Osteoblast (primary cell): ENCODE measurements at regions not wholly inside any gene's neighbourhood (a gene's known extent, or its start where the extent isn't known, plus 50 kb on each side); places are given as distances from the start of the nearest gene placed in this dataset.
"Not testable (repeated sequence)": the region's sequence is repeated elsewhere in the genome, so short reads cannot be mapped to it uniquely, and the experiment has no call there.

Experiments used
- DNase-seq: peaks from one replicate; pipeline ENCODE4 v3.0.0; 2011; ENCODE audit warnings: low spot score, mixed read lengths; ENCODE audit not compliant: insufficient read length; ENCODE audit errors: missing footprints
- H2AFZ ChIP-seq: 2 replicates; pipeline ENCODE4 v1.6.0; 2011; ENCODE audit warnings: mild to moderate bottlenecking, low read length
- H3K27ac ChIP-seq: 2 replicates; pipeline ENCODE4 v1.5.1; 2011; ENCODE audit warnings: mild to moderate bottlenecking, low read depth, low read length, moderate library complexity
- H3K27me3 ChIP-seq: 2 replicates; pipeline ENCODE4 v1.6.0; 2012; ENCODE audit warnings: mild to moderate bottlenecking, control low read depth, inconsistent platforms, low read length, moderate library complexity; ENCODE audit not compliant: insufficient read depth
- H3K36me3 ChIP-seq: 2 replicates; pipeline ENCODE4 v1.5.1; 2011; ENCODE audit warnings: mild to moderate bottlenecking, low read length, control low read depth, moderate library complexity; ENCODE audit not compliant: insufficient read depth
- H3K4me1 ChIP-seq: 2 replicates; pipeline ENCODE4 v1.5.1; 2011; ENCODE audit warnings: mild to moderate bottlenecking, low read length, control low read depth, moderate library complexity; ENCODE audit not compliant: insufficient read depth
- H3K4me2 ChIP-seq: 2 replicates; pipeline ENCODE4 v1.6.0; 2011; ENCODE audit warnings: mild to moderate bottlenecking, low read length; ENCODE audit not compliant: insufficient read depth
- H3K4me3 ChIP-seq: fragments of 200-600 bp; sonication (generic); 3 replicates; pipeline ENCODE4 v1.5.1; 2012; ENCODE audit warnings: mild to moderate bottlenecking, low read length, inconsistent platforms; ENCODE audit not compliant: insufficient read depth
- H3K79me2 ChIP-seq: 2 replicates; pipeline ENCODE4 v1.6.0; 2012; ENCODE audit warnings: mild to moderate bottlenecking, low read length, control low read depth, inconsistent platforms; ENCODE audit not compliant: insufficient read depth
- H3K9me3 ChIP-seq: 2 replicates; pipeline ENCODE4 v1.5.1; 2011; ENCODE audit warnings: low read depth, low read length, control low read depth
- H4K20me1 ChIP-seq: 2 replicates; pipeline ENCODE4 v1.6.0; 2012; ENCODE audit warnings: mild to moderate bottlenecking, low read length, control low read depth; ENCODE audit not compliant: insufficient read depth
- CTCF ChIP-seq: IDR thresholded peaks from 2 replicates; pipeline ENCODE4 v1.5.1; 2011; ENCODE audit warnings: mild to moderate bottlenecking, low read depth, low read length, moderate library complexity; ENCODE audit errors: extremely low read depth

- Histone ChIP-seq H3K27me3 (no peaks in the 10 kb centered on the region), H3K4me1 (peaks cover 44% of the 10 kb centered on the region), H2AFZ (peak overlapping the region; percentile 64), H3K36me3 (no peaks in the 10 kb centered on the region), H3K79me2 (no peaks in the 10 kb centered on the region), H3K4me2 (no peak overlapping the region), H3K4me3 (no peak overlapping the region), H3K27ac (peak overlapping the region; percentile 80), H4K20me1 (no peaks in the 10 kb centered on the region), H3K9me3 (no peaks in the 10 kb centered on the region)
- DNase-seq = peak; percentile 64
- no peak for TF ChIP-seq CTCF
Measured at GRCh38 chr3:27554706-27555105, 70.5 kb upstream of the SLC4A7 start.

DNA sequence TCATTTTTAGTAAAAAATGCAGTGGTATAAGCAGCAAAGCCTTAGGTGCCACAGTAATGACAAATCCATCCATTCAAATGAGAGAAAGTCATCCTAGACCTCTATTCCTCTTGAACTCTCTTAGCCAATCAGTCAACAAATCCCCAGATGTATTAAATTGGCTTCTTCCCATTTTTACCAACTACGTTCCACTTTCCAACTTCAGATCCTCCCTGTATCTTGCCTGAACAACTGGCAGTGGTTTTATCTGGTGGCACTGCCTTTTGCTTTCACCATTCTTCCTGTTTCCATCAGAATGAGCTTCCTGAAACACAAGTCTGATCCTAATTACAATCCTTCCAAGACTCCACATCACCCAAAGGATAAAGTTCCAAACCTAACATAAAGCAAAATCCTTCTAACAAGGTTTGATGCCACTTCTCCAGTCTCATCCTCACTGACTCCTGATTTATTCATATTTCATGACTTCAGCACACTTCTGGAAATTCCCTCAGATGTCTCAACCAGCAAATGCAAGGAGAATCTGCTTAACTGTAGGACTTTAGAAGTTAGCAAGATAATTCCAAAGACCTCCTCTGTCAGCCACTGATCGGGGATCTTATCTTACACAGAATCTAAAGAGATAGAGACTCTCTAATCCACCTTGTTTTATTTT is 69.8 kb upstream of the SLC4A7 start:
- no peak for TF ChIP-seq CTCF
- peak overlapping the region; percentile 80 for H3K27ac ChIP-seq
- H3K4me3 ChIP-seq = no peak overlapping the region
- no peaks in the 10 kb centered on the region for H3K9me3 ChIP-seq
- no peaks in the 10 kb centered on the region for H3K79me2 ChIP-seq
- H2AFZ ChIP-seq = peak overlapping the region; percentile 64
- no peaks in the 10 kb centered on the region for H3K36me3 ChIP-seq
- no peak overlapping the region for H3K4me2 ChIP-seq
- DNase-seq = no peak
- H3K27me3 ChIP-seq = no peaks in the 10 kb centered on the region
- H4K20me1 ChIP-seq = no peaks in the 10 kb centered on the region
- H3K4me1 ChIP-seq = peaks cover 39% of the 10 kb centered on the region

DNA sequence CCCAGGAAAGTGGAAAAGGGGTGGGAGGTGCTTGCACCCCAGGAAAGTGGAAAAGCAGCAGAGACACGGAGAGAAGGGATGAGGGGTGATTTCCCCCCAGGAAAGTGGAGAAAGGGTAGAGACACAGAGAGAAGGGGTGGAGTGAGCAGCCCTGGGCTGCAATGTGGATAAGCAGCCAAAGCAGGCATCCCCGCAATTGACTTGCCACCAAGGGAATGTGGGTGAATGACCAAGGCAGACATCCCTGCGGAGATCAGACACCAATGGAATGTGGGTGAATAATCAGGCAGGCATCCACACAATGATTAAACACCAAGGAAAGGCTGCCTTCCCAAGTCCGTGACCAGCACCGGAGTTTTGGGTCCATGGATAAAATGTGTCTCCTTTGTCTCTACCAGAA is 68.5 kb upstream of the SLC4A7 start:
- not testable (repeated sequence) for H3K36me3 ChIP-seq, DNase-seq, H3K4me3 ChIP-seq, H3K27me3 ChIP-seq, H3K79me2 ChIP-seq, H4K20me1 ChIP-seq, H3K9me3 ChIP-seq
- Histone ChIP-seq H3K4me2 (peak overlapping the region; percentile 40), H3K4me1 (peaks cover 39% of the 10 kb centered on the region), H3K27ac (peak overlapping the region; percentile 80), H2AFZ (peak overlapping the region; percentile 31)

- not testable (repeated sequence) for H3K4me2 ChIP-seq, H3K27me3 ChIP-seq, H3K4me3 ChIP-seq, H3K36me3 ChIP-seq, H2AFZ ChIP-seq, H3K27ac ChIP-seq, H3K9me3 ChIP-seq, H4K20me1 ChIP-seq, H3K79me2 ChIP-seq, DNase-seq
- peaks cover 27% of the 10 kb centered on the region for H3K4me1 ChIP-seq
Measured at GRCh38 chr3:27551413-27551812, 67.2 kb upstream of the SLC4A7 start.

GRCh38 chr3:27545061-27545460 is 60.9 kb upstream of the SLC4A7 start:
- H3K9me3 ChIP-seq = no peaks in the 10 kb centered on the region
- no peaks in the 10 kb centered on the region for H4K20me1 ChIP-seq
- peak overlapping the region; percentile 66 for H3K27ac ChIP-seq
- peaks cover 26% of the 10 kb centered on the region for H3K4me1 ChIP-seq
- H2AFZ ChIP-seq = no peak overlapping the region
- DNase-seq = no peak
- H3K4me2 ChIP-seq = peak overlapping the region; percentile 23
- TF ChIP-seq CTCF = no peak
- H3K27me3 ChIP-seq = no peaks in the 10 kb centered on the region
- no peaks in the 10 kb centered on the region for H3K79me2 ChIP-seq
- H3K4me3 ChIP-seq = no peak overlapping the region
- no peaks in the 10 kb centered on the region for H3K36me3 ChIP-seq
